Lower leg skin (tissue), 4 donors: ENCODE measurements at regions not wholly inside any gene's neighbourhood (a gene's known extent, or its start where the extent isn't known, plus 50 kb on each side); places are given as distances from the start of the nearest gene placed in this dataset.

Source experiments
- DNase-seq, 2 donors: peaks; one replicate each; pipeline ENCODE4 v3.0.0-alpha.2; 2019; ENCODE audit warnings: low spot score in 2 of 2
- H3K4me3 ChIP-seq: fragments of 200-600 bp; sonication (generic); 2 replicates; pipeline ENCODE4 v1.5.1; 2017; ENCODE audit warnings: mild to moderate bottlenecking, low read depth; ENCODE audit not compliant: poor library complexity, severe bottlenecking
- POLR2A ChIP-seq, 2 donors: fragments of 450-650 bp; IDR thresholded peaks; one replicate each; pipeline ENCODE4 v1.6.1; 2016 to 2017; ENCODE audit warnings: antibody characterized with exemption in 2 of 2, mild to moderate bottlenecking in 1 of 2, moderate library complexity in 1 of 2
- WGBS, 2 donors: methylation state at CpG; one replicate each; pipeline ENCODE4 v1.1.5; 2018; 5-methylcytosine and 5-hydroxymethylcytosine counted together
- intact Hi-C: fragments of 100-400 bp; cut with DNase I; formaldehyde crosslinking; loops from one replicate; pipeline ENCODE4 v1.15.0; 2023; ENCODE audit warnings: low total_unique reads
- TF ChIP-seq, protein P1 (sequence below), 3 donors: fragments of 450-650 bp; IDR thresholded peaks; one replicate each; pipeline ENCODE4 v1.5.1; 2016; ENCODE audit warnings: antibody characterized with exemption in 3 of 3, mild to moderate bottlenecking in 3 of 3, moderate library complexity in 2 of 3

DNA sequence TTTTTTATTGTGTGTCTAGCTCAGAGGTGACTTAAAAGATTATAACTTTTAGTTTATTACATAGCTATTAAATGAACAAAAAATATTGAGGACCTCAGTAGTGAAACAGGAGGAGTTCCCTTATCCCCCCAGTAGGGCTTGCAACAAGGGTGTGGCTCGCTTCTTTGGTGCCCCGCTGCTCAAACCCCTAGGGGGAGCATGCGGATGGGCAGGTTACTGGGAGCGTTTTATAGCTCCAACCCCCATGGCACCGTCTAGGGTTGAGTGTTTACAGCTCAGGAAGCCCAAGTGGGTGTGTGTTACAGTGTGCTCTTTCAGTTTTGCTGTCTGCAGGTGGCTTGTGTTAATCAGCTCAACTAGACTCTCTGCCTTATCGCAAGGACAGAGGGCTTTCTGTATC, 1513.7 kb downstream of the GRIK2 start:
- 72 to 76% methylated on average over 6 of the region's 6 CpGs for WGBS, 2 donors
- DNase-seq: no peak
- H3K4me3 ChIP-seq: no peak overlapping the region
- no peak for TF ChIP-seq POLR2A (IDR thresholded peaks at IDR 0.05)
- TF ChIP-seq, protein P1, sequence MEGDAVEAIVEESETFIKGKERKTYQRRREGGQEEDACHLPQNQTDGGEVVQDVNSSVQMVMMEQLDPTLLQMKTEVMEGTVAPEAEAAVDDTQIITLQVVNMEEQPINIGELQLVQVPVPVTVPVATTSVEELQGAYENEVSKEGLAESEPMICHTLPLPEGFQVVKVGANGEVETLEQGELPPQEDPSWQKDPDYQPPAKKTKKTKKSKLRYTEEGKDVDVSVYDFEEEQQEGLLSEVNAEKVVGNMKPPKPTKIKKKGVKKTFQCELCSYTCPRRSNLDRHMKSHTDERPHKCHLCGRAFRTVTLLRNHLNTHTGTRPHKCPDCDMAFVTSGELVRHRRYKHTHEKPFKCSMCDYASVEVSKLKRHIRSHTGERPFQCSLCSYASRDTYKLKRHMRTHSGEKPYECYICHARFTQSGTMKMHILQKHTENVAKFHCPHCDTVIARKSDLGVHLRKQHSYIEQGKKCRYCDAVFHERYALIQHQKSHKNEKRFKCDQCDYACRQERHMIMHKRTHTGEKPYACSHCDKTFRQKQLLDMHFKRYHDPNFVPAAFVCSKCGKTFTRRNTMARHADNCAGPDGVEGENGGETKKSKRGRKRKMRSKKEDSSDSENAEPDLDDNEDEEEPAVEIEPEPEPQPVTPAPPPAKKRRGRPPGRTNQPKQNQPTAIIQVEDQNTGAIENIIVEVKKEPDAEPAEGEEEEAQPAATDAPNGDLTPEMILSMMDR (IDR thresholded peaks at IDR 0.05): no peak
- intact Hi-C loops: no loop called here

DNA sequence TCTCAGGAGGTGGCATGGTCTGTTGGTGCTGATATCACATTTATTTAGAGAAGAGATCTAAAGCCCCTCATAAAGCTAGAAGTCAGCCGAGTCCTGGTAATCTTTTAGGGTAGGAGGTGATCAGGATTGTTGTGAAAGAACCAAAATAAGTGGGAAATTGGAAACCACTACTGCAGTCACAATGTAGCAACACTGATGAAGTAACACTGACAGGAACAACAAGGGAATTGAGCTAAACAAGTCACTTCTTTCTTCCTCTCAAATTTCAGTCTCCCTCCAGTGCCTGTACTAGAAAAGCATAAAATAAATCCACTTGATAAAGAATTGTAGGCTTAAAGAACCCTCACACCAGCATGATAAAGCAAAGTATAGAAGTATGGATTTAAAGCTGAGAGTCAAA, 1509.0 kb downstream of the GRIK2 start:
- TF ChIP-seq, protein P1 (IDR thresholded peaks at IDR 0.05): no peak
- no peak for TF ChIP-seq POLR2A (IDR thresholded peaks at IDR 0.05)
- no peak overlapping the region for H3K4me3 ChIP-seq
- WGBS, 2 donors: 43 to 58% methylated on average over 1 of the region's 1 CpG
- intact Hi-C loops: no loop called here
- DNase-seq: no peak

DNA sequence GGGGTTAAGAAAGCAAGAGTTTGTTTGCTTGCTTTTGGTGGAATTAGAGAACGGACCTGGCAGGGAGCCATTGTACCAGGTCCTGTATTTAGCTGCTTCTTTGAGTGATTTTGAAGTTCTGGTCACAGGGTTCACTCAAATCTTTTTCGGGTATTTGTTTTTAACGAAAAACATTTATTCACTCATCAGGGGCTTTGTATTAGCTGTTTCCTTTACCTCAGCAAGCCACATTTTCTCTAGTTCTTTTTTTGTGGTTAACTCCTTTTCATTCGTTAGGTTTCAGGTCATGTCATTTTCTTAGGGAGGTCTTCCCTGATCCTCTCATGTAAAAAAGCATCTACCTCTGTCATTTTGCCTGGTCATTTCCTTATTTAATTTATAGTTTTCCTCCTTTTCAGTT, 1502.2 kb downstream of the GRIK2 start:
- intact Hi-C loops: no loop called here
- DNase-seq: no peak
- TF ChIP-seq, protein P1 (IDR thresholded peaks at IDR 0.05): no peak
- TF ChIP-seq POLR2A (IDR thresholded peaks at IDR 0.05): no peak
- 64 to 70% methylated on average over 4 of the region's 4 CpGs for WGBS, 2 donors
- H3K4me3 ChIP-seq: no peak overlapping the region

DNA sequence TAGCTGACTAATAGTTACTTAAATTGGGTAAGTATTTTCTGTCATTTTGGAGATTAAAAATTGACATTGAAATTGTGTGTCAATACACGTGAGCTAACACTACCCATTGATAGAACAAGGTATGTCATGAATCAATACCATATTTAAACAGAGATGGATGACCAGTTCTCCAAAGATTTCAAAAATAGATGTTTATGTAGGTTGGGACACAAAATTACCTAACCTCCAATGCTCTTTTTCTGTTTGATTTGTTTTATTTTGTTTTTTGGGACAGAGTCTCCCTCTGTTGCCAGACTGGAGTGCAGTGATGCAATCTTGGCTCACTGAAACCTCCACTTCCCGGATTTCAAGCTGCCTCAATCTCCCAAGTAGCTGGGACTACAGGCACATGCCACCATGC, 1491.7 kb downstream of the GRIK2 start:
- WGBS, 2 donors: 71 to 82% methylated on average over 2 of the region's 2 CpGs
- no peak overlapping the region for H3K4me3 ChIP-seq
- DNase-seq: no peak
- intact Hi-C loops: no loop called here
- TF ChIP-seq POLR2A (IDR thresholded peaks at IDR 0.05): no peak
- TF ChIP-seq, protein P1 (IDR thresholded peaks at IDR 0.05): no peak

DNA sequence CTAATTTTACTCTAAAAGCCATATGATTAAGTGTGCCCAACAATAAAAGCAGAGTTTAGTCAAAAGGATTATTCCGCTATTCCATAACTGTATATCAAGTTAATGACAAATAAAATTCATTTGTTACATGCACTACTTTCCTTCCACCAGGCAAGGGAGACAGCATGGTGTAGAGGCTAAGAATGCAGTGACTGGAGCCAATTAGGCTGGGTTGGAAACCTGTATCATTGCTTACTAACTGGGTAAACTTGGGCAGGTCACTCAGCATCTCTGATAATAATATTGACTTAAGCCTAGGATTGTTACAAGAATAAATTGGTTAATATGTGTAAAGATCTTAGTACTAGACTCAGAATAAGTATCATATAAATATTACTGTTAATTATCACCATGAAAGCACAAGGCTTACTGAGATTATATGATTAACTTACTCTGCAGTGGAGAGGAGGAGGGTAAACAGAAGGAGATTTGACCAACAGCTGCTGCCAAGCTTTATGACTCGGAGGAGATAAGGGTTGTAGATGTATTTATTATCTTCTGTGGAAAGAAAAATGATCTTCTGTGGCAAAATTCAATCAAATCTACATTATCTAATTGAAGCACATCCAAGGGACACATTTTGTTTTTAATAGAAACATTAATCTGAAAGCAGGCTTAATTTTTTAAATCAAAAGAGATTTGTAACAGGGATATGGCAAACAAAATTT, 1459.9 kb downstream of the GRIK2 start:
- intact Hi-C loops: no loop called here
- TF ChIP-seq POLR2A (IDR thresholded peaks at IDR 0.05): no peak
- TF ChIP-seq, protein P1 (IDR thresholded peaks at IDR 0.05): no peak
- DNase-seq: no peak
- H3K4me3 ChIP-seq: no peak overlapping the region
- WGBS, 2 donors: 65 to 76% methylated on average over 2 of the region's 2 CpGs

DNA sequence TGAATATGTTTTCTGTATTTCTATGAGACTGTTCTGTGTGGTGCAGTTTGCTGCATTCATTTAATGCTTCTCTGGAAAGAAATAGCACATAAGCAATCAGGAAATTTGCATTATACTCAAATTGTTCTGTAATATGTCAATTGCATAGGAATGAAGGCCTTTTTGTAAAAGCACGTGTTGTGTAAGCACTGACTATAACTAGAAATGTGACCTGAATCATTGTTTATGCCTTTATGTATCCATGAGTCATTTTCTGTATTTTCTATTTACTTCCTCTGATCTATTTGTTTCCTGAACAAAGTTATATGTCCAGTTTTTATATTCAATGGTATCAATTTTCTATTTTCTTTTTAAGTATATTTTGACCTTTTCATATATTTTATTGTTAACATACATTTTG, 1455.3 kb downstream of the GRIK2 start:
- TF ChIP-seq, protein P1 (IDR thresholded peaks at IDR 0.05): no peak
- TF ChIP-seq POLR2A (IDR thresholded peaks at IDR 0.05): no peak
- WGBS, 2 donors: 61 to 75% methylated on average over 1 of the region's 1 CpG
- intact Hi-C loops: no loop called here
- DNase-seq: no peak
- H3K4me3 ChIP-seq: no peak overlapping the region
